Fibroblast of skin of back (primary cell): ENCODE measurements at regions not wholly inside any gene's neighbourhood (a gene's known extent, or its start where the extent isn't known, plus 50 kb on each side); places are given as distances from the start of the nearest gene placed in this dataset.

ENCODE experiments used
- DNase-seq: peaks from one replicate; pipeline ENCODE4 v3.0.0-alpha.2; 2013

DNA sequence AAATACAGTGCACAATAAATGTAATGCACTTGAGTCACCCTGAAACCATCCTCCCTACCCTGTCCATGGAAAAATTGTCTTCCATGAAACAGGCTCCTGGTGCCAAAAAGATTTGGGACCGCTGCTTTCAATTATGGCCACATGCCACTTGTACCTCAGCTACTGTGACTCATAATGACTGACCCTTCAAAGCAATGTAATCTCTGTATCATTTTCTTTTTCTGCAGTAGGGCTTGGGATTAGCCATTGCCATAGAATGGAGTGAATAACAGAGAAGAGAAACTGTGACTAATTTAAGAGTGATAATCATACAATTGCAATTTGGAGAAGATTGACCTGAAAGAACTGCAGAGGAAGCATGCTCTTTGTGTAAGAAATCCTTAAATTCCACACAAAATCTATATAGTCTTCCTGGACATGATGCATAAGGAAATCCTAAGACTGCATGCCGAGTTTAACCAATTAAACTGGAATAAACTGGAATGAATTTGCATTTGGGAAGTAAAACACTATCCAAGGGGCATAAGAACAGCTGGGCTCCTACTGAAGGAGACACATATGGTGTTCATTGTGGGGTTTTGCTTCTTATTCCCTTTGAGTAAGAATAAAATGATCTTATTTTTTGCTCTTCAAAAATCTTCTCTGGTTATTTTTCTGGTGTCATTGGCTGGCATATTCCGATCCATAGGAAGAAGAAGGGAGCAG, 59.5 kb upstream of the SLC7A1 start:
- DNase-seq = peak; percentile 95

GRCh38 chr13:29654384-29654783, 58.9 kb upstream of the SLC7A1 start:
- DNase-seq = no peak

GRCh38 chr13:29648760-29649159, 53.3 kb upstream of the SLC7A1 start:
- no peak for DNase-seq
